ENCODE measurements at regions not wholly inside any gene's neighbourhood (a gene's known extent, or its start where the extent isn't known, plus 50 kb on each side); places are given as distances from the start of the nearest gene placed in this dataset.

GRCh38 chr2:53558867-53559266 is 208.7 kb upstream of the CHAC2 start:
- BruUV-seq (replicated peaks), result no TSS peak
- Histone ChIP-seq H3K27me3 (replicated peaks in 1 of 2; ENCODE audit: control insufficient read depth in 2 of 2, insufficient read depth in 2 of 2, low read length in 1 of 2) (no peaks in the 10 kb centered on the region), H3K36me3 (ENCODE audit: control insufficient read depth in 2 of 2, insufficient read depth in 2 of 2, low read length in 1 of 2) (no peaks in the 10 kb centered on the region), H4K20me1 (ENCODE audit: control insufficient read depth, insufficient read depth) (no peaks in the 10 kb centered on the region), H3K27ac (ENCODE audit: control insufficient read depth, insufficient read depth) (no peak overlapping the region), H3K9ac (ENCODE audit: control insufficient read depth, insufficient read depth, low read length) (no peak overlapping the region), H3K4me1 (ENCODE audit: control insufficient read depth, insufficient read depth, low read length) (no peaks in the 10 kb centered on the region), H2AFZ (ENCODE audit: control insufficient read depth, low read depth, low read length) (no peak overlapping the region), H3K4me2 (ENCODE audit: control insufficient read depth, insufficient read depth) (no peak overlapping the region), H3K79me2 (ENCODE audit: control insufficient read depth, insufficient read depth, low read length) (no peaks in the 10 kb centered on the region), H3K4me3 (no peak overlapping the region), H3K9me3 (replicated peaks; ENCODE audit: control insufficient read depth, insufficient read depth, low read length) (no peaks in the 10 kb centered on the region; the same call in 2 of the 3 replicates)
- ChIA-PET POLR2A (no interaction called here), RAD21 (ENCODE audit: unreplicated experiment) (no interaction called here), CTCF (no interaction called here), SMC1A (ENCODE audit: uncharacterized antibody, unreplicated experiment) (no interaction called here)
- ATAC-seq (no peak), DNase-seq (ENCODE audit: low read depth, low spot score) (no peak), FAIRE-seq (no peak)
- no peak for TF ChIP-seq TAF1 (IDR thresholded peaks at IDR 0.05; ENCODE audit: borderline replicate concordance, low read depth, low read length)
- TF ChIP-seq SUPT20H (IDR thresholded peaks at IDR 0.05; ENCODE audit: borderline replicate concordance, control insufficient read depth, low read depth, low read length), result no peak
- TF ChIP-seq, protein P1, sequence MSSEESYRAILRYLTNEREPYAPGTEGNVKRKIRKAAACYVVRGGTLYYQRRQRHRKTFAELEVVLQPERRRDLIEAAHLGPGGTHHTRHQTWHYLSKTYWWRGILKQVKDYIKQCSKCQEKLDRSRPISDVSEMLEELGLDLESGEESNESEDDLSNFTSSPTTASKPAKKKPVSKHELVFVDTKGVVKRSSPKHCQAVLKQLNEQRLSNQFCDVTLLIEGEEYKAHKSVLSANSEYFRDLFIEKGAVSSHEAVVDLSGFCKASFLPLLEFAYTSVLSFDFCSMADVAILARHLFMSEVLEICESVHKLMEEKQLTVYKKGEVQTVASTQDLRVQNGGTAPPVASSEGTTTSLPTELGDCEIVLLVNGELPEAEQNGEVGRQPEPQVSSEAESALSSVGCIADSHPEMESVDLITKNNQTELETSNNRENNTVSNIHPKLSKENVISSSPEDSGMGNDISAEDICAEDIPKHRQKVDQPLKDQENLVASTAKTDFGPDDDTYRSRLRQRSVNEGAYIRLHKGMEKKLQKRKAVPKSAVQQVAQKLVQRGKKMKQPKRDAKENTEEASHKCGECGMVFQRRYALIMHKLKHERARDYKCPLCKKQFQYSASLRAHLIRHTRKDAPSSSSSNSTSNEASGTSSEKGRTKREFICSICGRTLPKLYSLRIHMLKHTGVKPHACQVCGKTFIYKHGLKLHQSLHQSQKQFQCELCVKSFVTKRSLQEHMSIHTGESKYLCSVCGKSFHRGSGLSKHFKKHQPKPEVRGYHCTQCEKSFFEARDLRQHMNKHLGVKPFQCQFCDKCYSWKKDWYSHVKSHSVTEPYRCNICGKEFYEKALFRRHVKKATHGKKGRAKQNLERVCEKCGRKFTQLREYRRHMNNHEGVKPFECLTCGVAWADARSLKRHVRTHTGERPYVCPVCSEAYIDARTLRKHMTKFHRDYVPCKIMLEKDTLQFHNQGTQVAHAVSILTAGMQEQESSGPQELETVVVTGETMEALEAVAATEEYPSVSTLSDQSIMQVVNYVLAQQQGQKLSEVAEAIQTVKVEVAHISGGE (CRISPR knock-in tag; IDR thresholded peaks at IDR 0.05), result no peak
- TF ChIP-seq YBX1 (IDR thresholded peaks at IDR 0.05), result no peak
- TF ChIP-seq KAT2A (conservative IDR thresholded peaks at IDR 0.05; ENCODE audit: control insufficient read depth, low read depth, low read length), result no peak
- TF ChIP-seq LARP7 (IDR thresholded peaks at IDR 0.05), result no peak
- TF ChIP-seq ZNF207 (IDR thresholded peaks at IDR 0.05; ENCODE audit: borderline replicate concordance), result no peak
- TF ChIP-seq ZNF384 (IDR thresholded peaks at IDR 0.05; ENCODE audit: borderline replicate concordance, low read depth, low read length), result no peak
- no peak for TF ChIP-seq ATF7 (IDR thresholded peaks at IDR 0.05; ENCODE audit: low read depth)
- TF ChIP-seq, protein P2, sequence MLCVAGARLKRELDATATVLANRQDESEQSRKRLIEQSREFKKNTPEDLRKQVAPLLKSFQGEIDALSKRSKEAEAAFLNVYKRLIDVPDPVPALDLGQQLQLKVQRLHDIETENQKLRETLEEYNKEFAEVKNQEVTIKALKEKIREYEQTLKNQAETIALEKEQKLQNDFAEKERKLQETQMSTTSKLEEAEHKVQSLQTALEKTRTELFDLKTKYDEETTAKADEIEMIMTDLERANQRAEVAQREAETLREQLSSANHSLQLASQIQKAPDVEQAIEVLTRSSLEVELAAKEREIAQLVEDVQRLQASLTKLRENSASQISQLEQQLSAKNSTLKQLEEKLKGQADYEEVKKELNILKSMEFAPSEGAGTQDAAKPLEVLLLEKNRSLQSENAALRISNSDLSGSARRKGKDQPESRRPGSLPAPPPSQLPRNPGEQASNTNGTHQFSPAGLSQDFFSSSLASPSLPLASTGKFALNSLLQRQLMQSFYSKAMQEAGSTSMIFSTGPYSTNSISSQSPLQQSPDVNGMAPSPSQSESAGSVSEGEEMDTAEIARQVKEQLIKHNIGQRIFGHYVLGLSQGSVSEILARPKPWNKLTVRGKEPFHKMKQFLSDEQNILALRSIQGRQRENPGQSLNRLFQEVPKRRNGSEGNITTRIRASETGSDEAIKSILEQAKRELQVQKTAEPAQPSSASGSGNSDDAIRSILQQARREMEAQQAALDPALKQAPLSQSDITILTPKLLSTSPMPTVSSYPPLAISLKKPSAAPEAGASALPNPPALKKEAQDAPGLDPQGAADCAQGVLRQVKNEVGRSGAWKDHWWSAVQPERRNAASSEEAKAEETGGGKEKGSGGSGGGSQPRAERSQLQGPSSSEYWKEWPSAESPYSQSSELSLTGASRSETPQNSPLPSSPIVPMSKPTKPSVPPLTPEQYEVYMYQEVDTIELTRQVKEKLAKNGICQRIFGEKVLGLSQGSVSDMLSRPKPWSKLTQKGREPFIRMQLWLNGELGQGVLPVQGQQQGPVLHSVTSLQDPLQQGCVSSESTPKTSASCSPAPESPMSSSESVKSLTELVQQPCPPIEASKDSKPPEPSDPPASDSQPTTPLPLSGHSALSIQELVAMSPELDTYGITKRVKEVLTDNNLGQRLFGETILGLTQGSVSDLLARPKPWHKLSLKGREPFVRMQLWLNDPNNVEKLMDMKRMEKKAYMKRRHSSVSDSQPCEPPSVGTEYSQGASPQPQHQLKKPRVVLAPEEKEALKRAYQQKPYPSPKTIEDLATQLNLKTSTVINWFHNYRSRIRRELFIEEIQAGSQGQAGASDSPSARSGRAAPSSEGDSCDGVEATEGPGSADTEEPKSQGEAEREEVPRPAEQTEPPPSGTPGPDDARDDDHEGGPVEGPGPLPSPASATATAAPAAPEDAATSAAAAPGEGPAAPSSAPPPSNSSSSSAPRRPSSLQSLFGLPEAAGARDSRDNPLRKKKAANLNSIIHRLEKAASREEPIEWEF (IDR thresholded peaks at IDR 0.05; ENCODE audit: insufficient replicate concordance, low read depth, low read length), result no peak
- no peak for TF ChIP-seq SPI1 (IDR thresholded peaks at IDR 0.05; ENCODE audit: borderline replicate concordance, insufficient read depth, low read depth, low read length)
- no peak for TF ChIP-seq SMARCA5 (IDR thresholded peaks at IDR 0.05)
- no peak for TF ChIP-seq STAT1 (conservative IDR thresholded peaks at IDR 0.05)
- TF ChIP-seq RAD21 (IDR thresholded peaks at IDR 0.05; ENCODE audit: insufficient read depth, low read depth, low read length), result no peak
- no peak for TF ChIP-seq IKZF1 (conservative IDR thresholded peaks at IDR 0.05)
- TF ChIP-seq, protein P3, sequence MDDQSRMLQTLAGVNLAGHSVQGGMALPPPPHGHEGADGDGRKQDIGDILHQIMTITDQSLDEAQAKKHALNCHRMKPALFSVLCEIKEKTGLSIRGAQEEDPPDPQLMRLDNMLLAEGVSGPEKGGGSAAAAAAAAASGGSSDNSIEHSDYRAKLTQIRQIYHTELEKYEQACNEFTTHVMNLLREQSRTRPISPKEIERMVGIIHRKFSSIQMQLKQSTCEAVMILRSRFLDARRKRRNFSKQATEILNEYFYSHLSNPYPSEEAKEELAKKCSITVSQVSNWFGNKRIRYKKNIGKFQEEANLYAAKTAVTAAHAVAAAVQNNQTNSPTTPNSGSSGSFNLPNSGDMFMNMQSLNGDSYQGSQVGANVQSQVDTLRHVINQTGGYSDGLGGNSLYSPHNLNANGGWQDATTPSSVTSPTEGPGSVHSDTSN (IDR thresholded peaks at IDR 0.05; ENCODE audit: insufficient replicate concordance, low read depth, low read length), result no peak
- 2% methylated on average over 2 of the region's 2 CpGs for WGBS (ENCODE audit: insufficient coverage, insufficient replicate concordance, low lambda C conversion rate, missing lambda C conversion rate)
- in situ Hi-C loops (cut with MboI), result no loop called here
- intact Hi-C loops (cut with micrococcal nuclease; ENCODE audit: unreplicated experiment), result no loop called here
